Dedifferentiated amniotic fluid mesenchymal stem cell (primary cell): ENCODE measurements at regions not wholly inside any gene's neighbourhood (a gene's known extent, or its start where the extent isn't known, plus 50 kb on each side); places are given as distances from the start of the nearest gene placed in this dataset.

Experiments
- DNase-seq: peaks from one replicate; pipeline ENCODE4 v3.0.0-alpha.2; 2016; ENCODE audit errors: extremely low spot score

GRCh38 chr10:92747066-92747465, 57.3 kb downstream of the HHEX start:
- no peak for DNase-seq

- no peak for DNase-seq
These were observed 57.8 kb downstream of the HHEX start for GRCh38 chr10:92747600-92747999.

GRCh38 chr10:92750791-92751533, 61.2 kb downstream of the HHEX start:
- peak; percentile 65 for DNase-seq

- no peak for DNase-seq
These were observed 61.7 kb downstream of the HHEX start for GRCh38 chr10:92751534-92751811.

GRCh38 chr10:92751827-92752226, 62.1 kb downstream of the HHEX start:
- no peak for DNase-seq

- DNase-seq, result no peak
These were observed 64.1 kb downstream of the HHEX start for GRCh38 chr10:92753865-92754264.

GRCh38 chr10:92755725-92756124, 66.0 kb downstream of the HHEX start:
- DNase-seq, result no peak

- no peak for DNase-seq
These were observed 66.7 kb downstream of the HHEX start for GRCh38 chr10:92756201-92757065.

GRCh38 chr10:92757066-92757710, 67.4 kb downstream of the HHEX start:
- peak; percentile 94 for DNase-seq

- DNase-seq, result no peak
These were observed 68.0 kb downstream of the HHEX start for GRCh38 chr10:92757711-92758104.

- DNase-seq, result no peak
These were observed 68.8 kb downstream of the HHEX start for GRCh38 chr10:92758594-92758993.

- peak; percentile 65 for DNase-seq
These were observed 70.9 kb downstream of the HHEX start for GRCh38 chr10:92760609-92761008.

GRCh38 chr10:92761571-92761970, 71.8 kb downstream of the HHEX start:
- DNase-seq, result peak; percentile 49

GRCh38 chr10:92763634-92764155, 73.9 kb downstream of the HHEX start:
- no peak for DNase-seq

GRCh38 chr10:92766451-92766850, 76.7 kb downstream of the HHEX start:
- DNase-seq, result no peak

GRCh38 chr10:92768104-92768503, 78.3 kb downstream of the HHEX start:
- DNase-seq, result no peak

- no peak for DNase-seq
These were observed 74.5 kb upstream of the EXOC6 start for GRCh38 chr10:92773776-92774175.

GRCh38 chr10:92778091-92778490, 70.2 kb upstream of the EXOC6 start:
- DNase-seq, result no peak

- no peak for DNase-seq
These were observed 63.2 kb upstream of the EXOC6 start for GRCh38 chr10:92785118-92785517.

- no peak for DNase-seq
These were observed 60.7 kb upstream of the EXOC6 start for GRCh38 chr10:92787557-92788152.

- DNase-seq, result no peak
These were observed 59.3 kb upstream of the EXOC6 start for GRCh38 chr10:92789067-92789466.

GRCh38 chr10:92789786-92790185, 58.5 kb upstream of the EXOC6 start:
- DNase-seq, result no peak
